IPS DF 4.7 (cell line): ENCODE measurements at regions not wholly inside any gene's neighbourhood (a gene's known extent, or its start where the extent isn't known, plus 50 kb on each side); places are given as distances from the start of the nearest gene placed in this dataset.
"Not testable (repeated sequence)": the region's sequence is repeated elsewhere in the genome, so short reads cannot be mapped to it uniquely, and the experiment has no call there.

Source experiments
- DNase-seq: peaks from one replicate; pipeline ENCODE4 v3.0.0-alpha.2; 2013; ENCODE audit warnings: low spot score; ENCODE audit errors: extremely low read depth

GRCh38 chr9:89695441-89695891 is 90.7 kb downstream of the GADD45G start:
- DNase-seq, result no peak

GRCh38 chr9:89695979-89696378 is 91.2 kb downstream of the GADD45G start:
- DNase-seq, result not testable (repeated sequence)

- no peak for DNase-seq
Measured at GRCh38 chr9:89696780-89697179, 92.0 kb downstream of the GADD45G start.

GRCh38 chr9:89697553-89697952 is 92.7 kb downstream of the GADD45G start:
- no peak for DNase-seq

GRCh38 chr9:89698411-89699005 is 93.7 kb downstream of the GADD45G start:
- no peak for DNase-seq

- DNase-seq, result no peak
Measured at GRCh38 chr9:89699646-89700045, 94.8 kb downstream of the GADD45G start.

GRCh38 chr9:89701221-89701798 is 96.5 kb downstream of the GADD45G start:
- DNase-seq, result no peak

- DNase-seq, result no peak
Measured at GRCh38 chr9:89702401-89702800, 97.6 kb downstream of the GADD45G start.

GRCh38 chr9:89705651-89706050 is 100.8 kb downstream of the GADD45G start:
- DNase-seq, result no peak

GRCh38 chr9:89706086-89706485 is 101.3 kb downstream of the GADD45G start:
- no peak for DNase-seq

GRCh38 chr9:89706731-89707191 is 101.9 kb downstream of the GADD45G start:
- DNase-seq, result no peak

GRCh38 chr9:89710697-89711096 is 105.9 kb downstream of the GADD45G start:
- no peak for DNase-seq

GRCh38 chr9:89711866-89712265 is 107.1 kb downstream of the GADD45G start:
- no peak for DNase-seq

GRCh38 chr9:89712283-89712682 is 107.5 kb downstream of the GADD45G start:
- DNase-seq, result no peak

GRCh38 chr9:89714321-89714720 is 109.5 kb downstream of the GADD45G start:
- DNase-seq, result no peak

GRCh38 chr9:89715318-89715858 is 110.6 kb downstream of the GADD45G start:
- DNase-seq, result no peak

GRCh38 chr9:89715881-89716280 is 111.1 kb downstream of the GADD45G start:
- no peak for DNase-seq

- DNase-seq, result no peak
Measured at GRCh38 chr9:89716559-89716958, 111.7 kb downstream of the GADD45G start.

- DNase-seq, result no peak
Measured at GRCh38 chr9:89718176-89718575, 113.4 kb downstream of the GADD45G start.

GRCh38 chr9:89718651-89719050 is 113.8 kb downstream of the GADD45G start:
- no peak for DNase-seq

GRCh38 chr9:89719202-89719601 is 114.4 kb downstream of the GADD45G start:
- no peak for DNase-seq

GRCh38 chr9:89720696-89721175 is 115.9 kb downstream of the GADD45G start:
- no peak for DNase-seq

GRCh38 chr9:89721176-89721700 is 116.4 kb downstream of the GADD45G start:
- no peak for DNase-seq
